ENCODE measurements at regions not wholly inside any gene's neighbourhood (a gene's known extent, or its start where the extent isn't known, plus 50 kb on each side); places are given as distances from the start of the nearest gene placed in this dataset.

DNA sequence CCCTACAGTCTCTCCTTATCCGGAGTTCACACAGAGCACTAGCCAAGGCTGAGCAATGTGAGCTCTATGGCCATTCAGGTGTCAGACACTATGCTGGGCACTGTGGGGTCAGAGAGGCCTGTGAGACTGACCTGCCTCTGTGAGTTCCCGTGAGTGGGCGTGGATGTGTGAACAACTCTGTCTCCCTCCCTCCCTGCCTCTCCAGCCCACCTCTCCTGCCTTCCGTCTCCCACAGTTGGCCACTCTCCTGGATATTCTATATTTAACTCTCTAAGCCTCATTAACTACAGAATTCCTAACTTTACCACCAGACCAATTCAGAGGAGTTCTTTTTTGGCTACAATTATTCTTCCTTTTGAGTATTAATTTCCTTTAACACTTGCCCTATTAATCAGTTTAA is 191.6 kb upstream of the NCAM1 start:
- DNase-seq: no peak

GRCh38 chr11:112770033-112770432 is 191.2 kb upstream of the NCAM1 start:
- no peak for DNase-seq

GRCh38 chr11:112770487-112770886 is 190.7 kb upstream of the NCAM1 start:
- DNase-seq: no peak

- DNase-seq: no peak
These were observed 189.4 kb upstream of the NCAM1 start for GRCh38 chr11:112771851-112772250.

GRCh38 chr11:112773264-112773663 is 188.0 kb upstream of the NCAM1 start:
- DNase-seq: no peak

- no peak for DNase-seq
These were observed 184.4 kb upstream of the NCAM1 start for GRCh38 chr11:112776834-112777233.

DNA sequence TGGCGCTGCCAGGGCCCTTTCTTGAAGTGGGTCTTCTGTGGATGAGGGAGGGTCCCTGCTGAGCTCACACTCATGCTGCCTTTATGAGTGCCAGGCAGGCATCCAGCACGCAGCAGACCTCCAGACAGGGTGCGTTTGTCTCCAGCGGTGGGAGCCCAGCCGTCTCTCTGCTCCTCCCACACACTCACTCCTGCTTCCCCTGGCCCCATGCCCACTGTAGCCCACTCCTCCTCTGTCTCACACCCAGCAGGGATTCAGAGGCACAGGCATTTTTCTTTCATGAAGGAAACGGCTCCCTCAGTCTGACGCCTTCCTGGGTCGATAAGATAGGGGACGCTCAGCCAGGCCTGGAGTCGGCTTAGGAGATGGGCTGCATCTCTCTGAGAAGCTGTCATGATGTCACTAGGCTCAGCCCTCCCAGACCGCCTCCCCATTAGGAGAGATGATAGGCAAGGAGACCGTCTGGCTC is 183.9 kb upstream of the NCAM1 start:
- no peak for DNase-seq

GRCh38 chr11:112778091-112778876 is 182.9 kb upstream of the NCAM1 start:
- DNase-seq: no peak

DNA sequence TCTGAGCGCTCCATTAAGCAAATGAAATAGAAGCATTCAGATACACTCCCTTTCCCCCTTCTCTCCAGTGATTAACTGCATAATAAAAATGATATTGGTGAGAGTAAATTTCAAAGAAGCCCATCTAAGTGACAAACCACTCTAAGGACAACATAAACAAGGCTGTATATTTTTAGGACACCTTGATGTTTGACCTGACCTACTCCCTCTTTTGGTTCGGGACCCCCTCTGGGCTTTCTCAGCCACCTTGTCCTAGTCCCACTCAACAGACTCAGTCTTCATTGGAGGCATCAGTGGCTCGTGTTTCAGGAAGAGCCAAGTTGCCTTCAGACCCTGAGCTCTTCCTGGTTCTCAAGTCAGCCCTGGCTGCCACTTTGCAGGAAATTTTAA is 182.3 kb upstream of the NCAM1 start:
- DNase-seq: no peak

GRCh38 chr11:112780351-112781087 is 180.7 kb upstream of the NCAM1 start:
- DNase-seq: no peak

- no peak for DNase-seq
These were observed 177.3 kb upstream of the NCAM1 start for GRCh38 chr11:112783945-112784322.

- no peak for DNase-seq
These were observed 176.7 kb upstream of the NCAM1 start for GRCh38 chr11:112784323-112785073.

DNA sequence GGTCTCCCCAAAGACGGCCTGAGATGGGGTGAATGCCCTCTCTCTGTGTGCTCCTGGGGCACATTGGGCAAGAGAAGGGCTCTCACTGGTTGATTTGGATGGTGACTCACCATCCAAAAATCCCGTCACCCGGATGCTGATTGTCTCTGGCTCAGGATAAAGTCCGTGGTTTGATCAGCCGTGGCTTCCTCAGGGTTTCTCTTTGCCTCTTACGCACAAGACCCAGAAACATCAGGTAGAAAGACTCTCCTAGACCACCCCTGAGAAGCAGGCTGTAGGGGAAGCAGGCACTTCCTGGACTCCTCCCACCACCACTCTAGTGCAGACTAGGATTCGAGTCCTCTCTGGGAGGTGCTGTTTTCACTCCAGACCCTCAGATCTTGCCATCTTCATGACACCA is 176.1 kb upstream of the NCAM1 start:
- DNase-seq: no peak

GRCh38 chr11:112785719-112786118 is 175.5 kb upstream of the NCAM1 start:
- DNase-seq: no peak

DNA sequence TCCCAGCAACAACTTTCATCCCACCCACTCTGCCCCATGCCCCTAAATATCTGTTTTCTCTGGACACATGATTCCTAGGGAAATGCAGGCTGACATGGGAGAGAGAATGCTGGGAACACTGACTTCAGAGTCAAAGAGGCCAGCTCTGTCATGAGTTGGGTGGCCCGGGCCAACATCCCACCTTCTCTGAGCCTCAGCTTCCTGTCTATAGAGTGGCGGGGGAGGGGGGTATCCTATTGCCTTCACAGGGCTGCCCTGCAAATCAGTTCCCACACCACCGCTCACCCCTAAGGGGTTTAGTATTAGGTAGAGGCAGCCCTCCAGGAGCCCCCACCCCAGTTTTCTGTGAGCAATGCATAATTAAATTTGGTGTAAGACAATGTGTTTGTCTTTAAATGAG is 175.0 kb upstream of the NCAM1 start:
- no peak for DNase-seq

GRCh38 chr11:112786886-112787530 is 174.2 kb upstream of the NCAM1 start:
- DNase-seq: no peak

DNA sequence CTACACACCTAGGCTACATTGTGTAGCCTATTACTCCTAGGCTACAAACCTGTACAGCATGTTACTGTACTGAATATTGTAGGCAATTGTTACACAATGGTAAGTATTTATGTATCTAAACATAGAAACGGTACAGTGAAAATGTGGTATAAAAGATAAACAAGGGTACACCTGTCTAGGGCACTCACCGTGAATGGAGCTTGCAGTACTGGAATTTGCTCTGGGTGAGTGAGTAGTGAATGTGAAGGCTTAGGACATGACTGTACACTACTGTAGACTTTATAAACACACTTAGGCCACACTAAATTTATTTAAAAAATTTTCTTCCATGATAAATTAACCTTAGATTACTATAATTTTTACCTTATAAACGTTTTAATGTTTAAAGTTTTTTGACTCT is 171.7 kb upstream of the NCAM1 start:
- DNase-seq: no peak

- DNase-seq: no peak
These were observed 170.9 kb upstream of the NCAM1 start for GRCh38 chr11:112790286-112790685.

DNA sequence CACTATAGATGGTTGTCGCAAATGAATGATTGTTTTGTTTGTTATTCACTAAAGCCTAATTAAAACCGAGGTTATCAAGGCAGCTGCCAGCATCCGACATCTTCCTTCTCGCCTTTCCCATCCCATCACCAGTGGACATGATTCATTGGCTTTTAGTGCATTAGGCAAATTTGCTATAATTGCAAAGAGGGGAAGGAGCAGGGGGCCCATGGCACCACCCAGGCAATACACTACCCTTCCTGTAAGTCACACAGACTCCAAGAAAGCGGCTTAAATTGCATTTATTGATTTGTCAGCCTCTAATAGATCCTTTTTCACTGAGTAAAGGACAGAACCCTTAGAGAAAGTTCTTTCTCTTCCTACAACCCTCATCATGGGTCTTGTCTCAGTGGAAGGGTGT is 169.2 kb upstream of the NCAM1 start:
- no peak for DNase-seq

- no peak for DNase-seq
These were observed 167.8 kb upstream of the NCAM1 start for GRCh38 chr11:112793416-112793815.

GRCh38 chr11:112794331-112794846 is 166.8 kb upstream of the NCAM1 start:
- no peak for DNase-seq

DNA sequence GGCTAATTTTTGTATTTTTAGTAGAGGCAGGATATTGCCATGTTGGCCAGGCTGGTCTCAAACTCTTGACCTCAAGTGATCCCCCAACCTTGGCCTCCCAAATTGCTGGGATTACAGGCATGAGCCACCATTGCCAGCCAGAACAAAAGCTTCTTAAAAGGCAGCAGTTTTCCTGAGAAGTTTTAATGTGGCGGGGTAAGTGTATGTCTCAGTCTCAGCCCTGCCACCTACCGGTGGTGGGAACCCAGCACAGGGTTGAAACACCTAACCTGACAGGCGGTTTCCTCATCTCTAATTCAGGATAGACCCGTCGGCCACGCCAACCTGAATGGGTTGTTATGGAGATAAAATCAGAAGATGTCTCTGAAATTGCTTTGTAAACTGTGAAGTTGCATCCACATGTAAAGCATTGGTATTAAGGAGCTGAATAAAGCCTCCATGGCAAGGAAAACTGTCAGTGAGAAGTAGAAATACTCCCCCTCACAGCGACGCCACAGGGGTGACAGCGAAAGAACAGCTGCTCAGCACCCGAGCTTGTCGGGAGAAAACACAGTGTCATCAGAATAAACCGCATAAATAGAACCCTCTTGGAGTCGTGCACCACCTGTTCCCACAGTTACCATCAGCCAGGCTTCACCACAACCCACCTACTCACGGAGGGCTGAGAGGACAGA is 165.9 kb upstream of the NCAM1 start:
- DNase-seq: peak; percentile 41
